ENCODE measurements at regions not wholly inside any gene's neighbourhood (a gene's known extent, or its start where the extent isn't known, plus 50 kb on each side); places are given as distances from the start of the nearest gene placed in this dataset.

GRCh38 chr5:174411479-174411819 is 312.9 kb upstream of the MSX2 start:
- DNase-seq (no peak), ATAC-seq (no peak)
- TF ChIP-seq CTCF (IDR thresholded peaks at IDR 0.05), result no peak
- Histone ChIP-seq H3K9me3 (no peaks in the 10 kb centered on the region), H3K27ac (no peak overlapping the region), H3K36me3 (ENCODE audit: insufficient read depth in 1 of 2, low read depth in 1 of 2) (no peaks in the 10 kb centered on the region), H3K27me3 (ENCODE audit: insufficient read depth in 3 of 3, low read length in 2 of 3) (peaks cover 0 to 8% (median 2%) of the 10 kb centered on the region in 3 donors), H3K4me3 (no peak overlapping the region), H3K4me1 (no peaks in the 10 kb centered on the region)
- intact Hi-C loops (cut with DNase I), result loop anchor here in 1 of 2 donors (10.0 kb wide), 1 partner anchor 523 kb away; no protein-coding TSS in a partner anchor
- 60 to 73% (median 67%) methylated on average over 4 of the region's 4 CpGs for WGBS, 3 donors

GRCh38 chr5:174412374-174412773 is 312.0 kb upstream of the MSX2 start:
- WGBS, 3 donors, result 54 to 71% (median 69%) methylated on average over 1 of the region's 1 CpG
- H3K27me3 ChIP-seq (ENCODE audit: insufficient read depth in 3 of 3, low read length in 2 of 3), result peaks cover 0 to 8% (median 2%) of the 10 kb centered on the region in 3 donors
- ATAC-seq (no peak), DNase-seq (no peak)
- H3K36me3 ChIP-seq (ENCODE audit: insufficient read depth in 1 of 2, low read depth in 1 of 2), result no peaks in the 10 kb centered on the region
- no peaks in the 10 kb centered on the region for H3K9me3 ChIP-seq
- intact Hi-C loops (cut with DNase I), result loop anchor here in 1 of 2 donors (10.0 kb wide), 1 partner anchor 522 kb away; no protein-coding TSS in a partner anchor
- no peak overlapping the region for H3K27ac ChIP-seq
- H3K4me1 ChIP-seq, result no peaks in the 10 kb centered on the region
- TF ChIP-seq CTCF (IDR thresholded peaks at IDR 0.05), result no peak
- no peak overlapping the region for H3K4me3 ChIP-seq

- no peaks in the 10 kb centered on the region for H3K9me3 ChIP-seq
- peaks cover 0 to 12% (median 4%) of the 10 kb centered on the region in 3 donors for H3K27me3 ChIP-seq (ENCODE audit: insufficient read depth in 3 of 3, low read length in 2 of 3)
- 51 to 53% (median 52%) methylated on average over 3 of the region's 3 CpGs for WGBS, 3 donors
- ATAC-seq (no peak), DNase-seq (no peak)
- H3K4me1 ChIP-seq, result no peaks in the 10 kb centered on the region
- no peaks in the 10 kb centered on the region for H3K36me3 ChIP-seq (ENCODE audit: insufficient read depth in 1 of 2, low read depth in 1 of 2)
- no peak overlapping the region for H3K4me3 ChIP-seq
- TF ChIP-seq CTCF (IDR thresholded peaks at IDR 0.05), result no peak
- intact Hi-C loops (cut with DNase I), result loop anchor here in 1 of 2 donors (10.0 kb wide), 1 partner anchor 522 kb away; no protein-coding TSS in a partner anchor
- H3K27ac ChIP-seq, result no peak overlapping the region
These were observed 311.4 kb upstream of the MSX2 start for GRCh38 chr5:174412941-174413340.

GRCh38 chr5:174413567-174414314 is 310.6 kb upstream of the MSX2 start:
- no peak for ATAC-seq
- no peak for TF ChIP-seq CTCF (IDR thresholded peaks at IDR 0.05)
- Histone ChIP-seq H3K27me3 (ENCODE audit: insufficient read depth in 3 of 3, low read length in 2 of 3) (peaks cover 0 to 18% (median 4%) of the 10 kb centered on the region in 3 donors), H3K4me3 (no peak overlapping the region), H3K36me3 (ENCODE audit: insufficient read depth in 1 of 2, low read depth in 1 of 2) (no peaks in the 10 kb centered on the region), H3K4me1 (no peaks in the 10 kb centered on the region), H3K27ac (no peak overlapping the region), H3K9me3 (no peaks in the 10 kb centered on the region)
- DNase-seq, result no peak
- WGBS, 3 donors, result 66 to 68% (median 66%) methylated on average over 10 of the region's 10 CpGs
- intact Hi-C loops (cut with DNase I), result loop anchor here in 1 of 2 donors (10.0 kb wide), 1 partner anchor 521 kb away; no protein-coding TSS in a partner anchor

All from psoas muscle (tissue), 7 donors.